K562 (cell line): ENCODE measurements at regions not wholly inside any gene's neighbourhood (a gene's known extent, or its start where the extent isn't known, plus 50 kb on each side); places are given as distances from the start of the nearest gene placed in this dataset.

Experiments used
- C11orf30 ChIP-seq: fragments of 450-650 bp; IDR thresholded peaks from 2 replicates; pipeline ENCODE4 v1.6.1; 2016; ENCODE audit warnings: low read depth, mild to moderate bottlenecking
- FOSL1 ChIP-seq: fragments of 200-800 bp; sonication (Bioruptor generic); conservative IDR thresholded peaks from 2 replicates; pipeline ENCODE4 v1.6.1; 2016; ENCODE audit warnings: missing genetic modification characterization, missing compliant biosample characterization
- FOXK1 ChIP-seq: sonication (generic); formaldehyde crosslinking; IDR thresholded peaks from 2 replicates; pipeline ENCODE4 v1.8.0; 2022; ENCODE audit warnings: missing genetic modification reagents, mild to moderate bottlenecking, borderline replicate concordance
- KLF10 ChIP-seq: fragments of 250-450 bp; sonication (Bioruptor Pico); IDR thresholded peaks from 2 replicates; pipeline ENCODE4 v1.6.1; 2021; ENCODE audit warnings: matching md5 sums
- MAFG ChIP-seq: fragments of 450-650 bp; conservative IDR thresholded peaks from 2 replicates; pipeline ENCODE4 v1.6.1; 2016; ENCODE audit warnings: missing genetic modification characterization, missing compliant biosample characterization
- MAFK ChIP-seq: IDR thresholded peaks from 2 replicates; pipeline ENCODE4 v1.6.1; 2011; ENCODE audit warnings: low read length, improper control_type of control experiment
- NRF1 ChIP-seq, 2 experiments: fragments of 450-650 bp; IDR thresholded peaks in 1 of 2; conservative IDR thresholded peaks in 1 of 2; 2 replicates each; pipeline ENCODE4 v1.6.1; 2014; ENCODE audit warnings: mild to moderate bottlenecking in 2 of 2
- RCOR1 ChIP-seq, 2 experiments: IDR thresholded peaks; 2 replicates each; pipeline ENCODE4 v1.6.1; 2012; ENCODE audit warnings: low read depth in 2 of 2, low read length in 2 of 2, borderline replicate concordance in 1 of 2, improper control_type of control experiment in 1 of 2
- ZNF589 ChIP-seq: fragments of 200-800 bp; sonication (Bioruptor generic); IDR thresholded peaks from 2 replicates; pipeline ENCODE4 v1.6.1; 2016; ENCODE audit warnings: low read depth, missing genetic modification characterization, missing compliant biosample characterization
- TF ChIP-seq, protein P1 (sequence below), 2 experiments: IDR thresholded peaks in 1 of 2; conservative IDR thresholded peaks in 1 of 2; 2 replicates each; pipeline ENCODE4 v1.6.1; 2016; ENCODE audit warnings: low read depth in 2 of 2, mild to moderate bottlenecking in 1 of 2, missing compliant biosample characterization in 1 of 2, missing genetic modification characterization in 1 of 2, moderate library complexity in 1 of 2
- TF ChIP-seq, protein P2 (sequence below): sonication (generic); formaldehyde crosslinking; IDR thresholded peaks from 2 replicates; pipeline ENCODE4 v1.9.0; 2022; ENCODE audit warnings: mild to moderate bottlenecking, missing genetic modification reagents
- TF ChIP-seq, protein P3 (sequence below), 2 experiments: fragments of 450-650 bp; conservative IDR thresholded peaks; 2 replicates each; pipeline ENCODE4 v1.6.1; 2017; ENCODE audit warnings: mild to moderate bottlenecking in 2 of 2, moderate library complexity in 2 of 2

DNA sequence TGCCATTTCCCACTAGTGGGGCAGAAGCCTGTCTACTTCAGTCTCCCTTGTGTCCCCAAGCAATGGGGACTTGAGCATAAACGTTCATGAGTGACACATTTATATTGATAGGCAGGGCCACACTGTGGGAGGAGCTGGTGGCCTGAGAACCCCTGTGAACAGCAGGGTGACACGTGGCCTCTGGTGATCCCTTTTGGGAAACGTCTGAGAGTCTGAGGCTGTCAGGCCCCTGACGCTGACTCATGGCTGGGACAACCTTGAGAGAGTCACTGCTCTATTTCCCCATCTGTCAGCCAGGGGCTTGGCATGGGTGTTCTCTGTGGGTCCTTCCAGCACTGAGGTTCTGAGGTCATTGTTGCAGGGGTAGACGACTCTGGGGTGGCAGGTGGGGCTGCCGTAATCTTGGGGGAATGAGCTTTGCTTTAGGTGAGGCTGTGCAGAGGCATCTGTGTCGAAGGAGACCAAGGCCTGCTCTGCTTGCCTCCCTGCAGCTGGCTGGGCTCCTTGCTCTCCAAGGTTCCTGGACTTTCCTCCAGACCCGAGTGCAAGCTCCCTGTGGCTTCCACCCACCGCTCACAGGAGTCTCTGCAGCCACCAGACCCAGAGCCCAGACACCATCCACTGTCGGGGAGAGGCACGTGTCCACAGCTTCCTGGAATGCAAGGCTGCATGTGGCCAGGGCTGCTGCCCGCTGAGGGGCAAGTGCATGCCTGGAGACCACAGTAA is 54.7 kb downstream of the SMIM38 start (continued):
- TF ChIP-seq, protein P1, sequence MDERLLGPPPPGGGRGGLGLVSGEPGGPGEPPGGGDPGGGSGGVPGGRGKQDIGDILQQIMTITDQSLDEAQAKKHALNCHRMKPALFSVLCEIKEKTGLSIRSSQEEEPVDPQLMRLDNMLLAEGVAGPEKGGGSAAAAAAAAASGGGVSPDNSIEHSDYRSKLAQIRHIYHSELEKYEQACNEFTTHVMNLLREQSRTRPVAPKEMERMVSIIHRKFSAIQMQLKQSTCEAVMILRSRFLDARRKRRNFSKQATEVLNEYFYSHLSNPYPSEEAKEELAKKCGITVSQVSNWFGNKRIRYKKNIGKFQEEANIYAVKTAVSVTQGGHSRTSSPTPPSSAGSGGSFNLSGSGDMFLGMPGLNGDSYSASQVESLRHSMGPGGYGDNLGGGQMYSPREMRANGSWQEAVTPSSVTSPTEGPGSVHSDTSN (CRISPR knock-in tag; IDR thresholded peaks at IDR 0.05; ENCODE audit: low read depth), result peak; percentile 36; the same call in 1 of the 2 replicates
- TF ChIP-seq, protein P1 (tag; conservative IDR thresholded peaks at IDR 0.05; ENCODE audit: low read depth), result peak; percentile 74
- peak; percentile 59; the same call in 1 of the 2 replicates for TF ChIP-seq MAFK
- TF ChIP-seq ZNF589 (CRISPR knock-in tag), result no peak
- peak in 1 of 2 experiments; percentile 23; a peak in 2 of 4 replicates for TF ChIP-seq NRF1 (conservative IDR thresholded peaks at IDR 0.05 in 1 of 2, IDR thresholded peaks at IDR 0.05 in 1 of 2)
- 0 out of 4 replicates have a peak, but pooled peaks of 1 of the 2 experiments have one; percentile 16 for TF ChIP-seq RCOR1 (IDR thresholded peaks at IDR 0.05; ENCODE audit: borderline replicate concordance in 1 of 2, low read depth in 2 of 2, low read length in 2 of 2)
- TF ChIP-seq MAFG (tag), result peak; percentile 53
- TF ChIP-seq, protein P2, sequence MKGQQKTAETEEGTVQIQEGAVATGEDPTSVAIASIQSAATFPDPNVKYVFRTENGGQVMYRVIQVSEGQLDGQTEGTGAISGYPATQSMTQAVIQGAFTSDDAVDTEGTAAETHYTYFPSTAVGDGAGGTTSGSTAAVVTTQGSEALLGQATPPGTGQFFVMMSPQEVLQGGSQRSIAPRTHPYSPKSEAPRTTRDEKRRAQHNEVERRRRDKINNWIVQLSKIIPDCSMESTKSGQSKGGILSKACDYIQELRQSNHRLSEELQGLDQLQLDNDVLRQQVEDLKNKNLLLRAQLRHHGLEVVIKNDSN (CRISPR knock-in tag), result peak; percentile 88
- TF ChIP-seq, protein P3, sequence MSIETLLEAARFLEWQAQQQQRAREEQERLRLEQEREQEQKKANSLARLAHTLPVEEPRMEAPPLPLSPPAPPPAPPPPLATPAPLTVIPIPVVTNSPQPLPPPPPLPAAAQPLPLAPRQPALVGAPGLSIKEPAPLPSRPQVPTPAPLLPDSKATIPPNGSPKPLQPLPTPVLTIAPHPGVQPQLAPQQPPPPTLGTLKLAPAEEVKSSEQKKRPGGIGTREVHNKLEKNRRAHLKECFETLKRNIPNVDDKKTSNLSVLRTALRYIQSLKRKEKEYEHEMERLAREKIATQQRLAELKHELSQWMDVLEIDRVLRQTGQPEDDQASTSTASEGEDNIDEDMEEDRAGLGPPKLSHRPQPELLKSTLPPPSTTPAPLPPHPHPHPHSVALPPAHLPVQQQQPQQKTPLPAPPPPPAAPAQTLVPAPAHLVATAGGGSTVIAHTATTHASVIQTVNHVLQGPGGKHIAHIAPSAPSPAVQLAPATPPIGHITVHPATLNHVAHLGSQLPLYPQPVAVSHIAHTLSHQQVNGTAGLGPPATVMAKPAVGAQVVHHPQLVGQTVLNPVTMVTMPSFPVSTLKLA (conservative IDR thresholded peaks at IDR 0.05), result peak; percentile 84 to 91
- TF ChIP-seq FOSL1 (tag), result peak; percentile 73
- TF ChIP-seq KLF10 (CRISPR knock-in tag), result no peak
- peak; percentile 74 for TF ChIP-seq C11orf30
- 0 out of 2 replicates have a peak, but pooled peaks have one; percentile 54 for TF ChIP-seq FOXK1 (CRISPR knock-in tag)
